ENCODE measurements at regions not wholly inside any gene's neighbourhood (a gene's known extent, or its start where the extent isn't known, plus 50 kb on each side); places are given as distances from the start of the nearest gene placed in this dataset.

GRCh38 chrX:140944710-140945109, 57.7 kb upstream of the SPANXB1 start:
- TF ChIP-seq EZH2 (IDR thresholded peaks at IDR 0.05; ENCODE audit: low read depth) (no peak), CTCF (conservative IDR thresholded peaks at IDR 0.05) (no peak)

All from PC-9 (cell line).